OCI-LY3 (cell line): ENCODE measurements at regions not wholly inside any gene's neighbourhood (a gene's known extent, or its start where the extent isn't known, plus 50 kb on each side); places are given as distances from the start of the nearest gene placed in this dataset.

Experiments used
- H2AFZ ChIP-seq: fragments of 200-600, 300-600 bp; shearing (Covaris generic); 2 replicates; pipeline ENCODE4 v1.6.0; 2014; ENCODE audit warnings: antibody characterized with exemption, low read depth, low read length
- H3K27ac ChIP-seq: fragments of 200-600, 300-600 bp; sonication (generic); 2 replicates; pipeline ENCODE4 v1.5.1; 2014; ENCODE audit warnings: mild to moderate bottlenecking, low read length, moderate library complexity, mixed read lengths
- H3K27me3 ChIP-seq: fragments of 200-600, 300-600 bp; sonication (generic); 2 replicates; pipeline ENCODE4 v1.6.1; 2014; ENCODE audit warnings: low read depth, low read length, mixed read lengths
- H3K36me3 ChIP-seq: fragments of 200-600, 300-600 bp; sonication (generic); replicated peaks from 2 replicates; pipeline ENCODE3; 2014; ENCODE audit warnings: low read depth, low read length, mixed read lengths
- H3K4me1 ChIP-seq: fragments of 300-600, 200-600 bp; sonication (generic); 2 replicates; pipeline ENCODE4 v1.6.1; 2014; ENCODE audit warnings: low read length, mixed read lengths
- H3K4me2 ChIP-seq: fragments of 200-600, 300-600 bp; sonication (generic); 2 replicates; pipeline ENCODE4 v1.6.1; 2014; ENCODE audit warnings: low read length, mixed read lengths
- H3K4me3 ChIP-seq: fragments of 300-600, 200-600 bp; sonication (generic); 2 replicates; pipeline ENCODE4 v1.5.1; 2014; ENCODE audit warnings: antibody characterized with exemption, mild to moderate bottlenecking, low read length, moderate library complexity
- H3K79me2 ChIP-seq: fragments of 300-600, 200-600 bp; shearing (Covaris generic); 2 replicates; pipeline ENCODE4 v1.6.1; 2014; ENCODE audit warnings: mild to moderate bottlenecking, low read length, mixed read lengths
- H3K9ac ChIP-seq: fragments of 300-600, 200-600 bp; shearing (Covaris generic); 2 replicates; pipeline ENCODE4 v1.6.0; 2014; ENCODE audit warnings: mild to moderate bottlenecking, low read length, moderate library complexity
- H3K9me3 ChIP-seq: fragments of 200-600, 300-600 bp; shearing (Covaris generic); 2 replicates; pipeline ENCODE4 v1.6.1; 2014; ENCODE audit warnings: low read length, mixed read lengths; ENCODE audit not compliant: insufficient read depth
- H4K20me1 ChIP-seq: fragments of 200-600, 300-600 bp; sonication (generic); 2 replicates; pipeline ENCODE4 v1.6.1; 2016; ENCODE audit warnings: low read length, mixed read lengths; ENCODE audit not compliant: insufficient read depth
- CTCF ChIP-seq: fragments of 200-600, 300-600 bp; sonication (generic); IDR thresholded peaks from 2 replicates; pipeline ENCODE4 v1.5.1; 2014; ENCODE audit warnings: antibody characterized with exemption, low read length, low read depth
- EZH2phosphoT487 ChIP-seq: fragments of 200-600 bp; shearing (Covaris generic); IDR thresholded peaks from 2 replicates; pipeline ENCODE4 v1.6.1; 2018; ENCODE audit warnings: antibody characterized with exemption, mixed run types, low read depth

GRCh38 chr5:74452856-74453255, 187.7 kb downstream of the ENC1 start:
- no peaks in the 10 kb centered on the region for H3K36me3 ChIP-seq
- no peak for TF ChIP-seq EZH2phosphoT487
- TF ChIP-seq CTCF: no peak
- no peak overlapping the region for H3K27ac ChIP-seq
- H3K27me3 ChIP-seq: no peaks in the 10 kb centered on the region
- H4K20me1 ChIP-seq: no peaks in the 10 kb centered on the region
- H3K79me2 ChIP-seq: no peaks in the 10 kb centered on the region
- no peaks in the 10 kb centered on the region for H3K9me3 ChIP-seq
- H3K4me3 ChIP-seq: no peak overlapping the region
- peak overlapping the region; percentile 37; the same call in 1 of the 2 replicates for H3K4me2 ChIP-seq
- no peak overlapping the region for H2AFZ ChIP-seq
- H3K4me1 ChIP-seq: peaks cover 9% of the 10 kb centered on the region
- no peak overlapping the region for H3K9ac ChIP-seq

DNA sequence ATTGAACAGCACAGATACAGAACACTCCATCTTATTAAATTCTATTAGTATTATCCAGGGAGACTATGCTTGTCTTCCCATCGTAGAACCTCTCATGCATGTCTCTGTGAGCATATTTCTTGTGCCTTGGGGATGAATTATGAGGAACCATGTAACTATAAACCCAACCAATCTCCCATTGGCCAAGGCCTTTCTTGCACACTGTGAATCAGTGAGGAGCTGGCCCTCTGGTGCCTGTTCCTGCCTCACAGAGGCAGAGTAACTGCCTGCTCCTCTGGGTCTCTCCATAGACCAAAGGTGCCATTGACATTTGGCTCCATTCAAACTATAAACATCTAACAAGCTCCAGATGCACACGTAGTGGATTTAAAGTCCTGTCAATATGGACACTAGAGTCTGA, 190.4 kb downstream of the ENC1 start:
- H3K27me3 ChIP-seq: no peaks in the 10 kb centered on the region
- no peak overlapping the region for H3K4me3 ChIP-seq
- no peak overlapping the region for H3K4me2 ChIP-seq
- H2AFZ ChIP-seq: no peak overlapping the region
- H3K79me2 ChIP-seq: no peaks in the 10 kb centered on the region
- peaks cover 9% of the 10 kb centered on the region for H3K4me1 ChIP-seq
- H3K27ac ChIP-seq: no peak overlapping the region
- no peaks in the 10 kb centered on the region for H4K20me1 ChIP-seq
- no peak overlapping the region for H3K9ac ChIP-seq
- H3K9me3 ChIP-seq: no peaks in the 10 kb centered on the region
- no peak for TF ChIP-seq CTCF
- TF ChIP-seq EZH2phosphoT487: no peak
- no peaks in the 10 kb centered on the region for H3K36me3 ChIP-seq

DNA sequence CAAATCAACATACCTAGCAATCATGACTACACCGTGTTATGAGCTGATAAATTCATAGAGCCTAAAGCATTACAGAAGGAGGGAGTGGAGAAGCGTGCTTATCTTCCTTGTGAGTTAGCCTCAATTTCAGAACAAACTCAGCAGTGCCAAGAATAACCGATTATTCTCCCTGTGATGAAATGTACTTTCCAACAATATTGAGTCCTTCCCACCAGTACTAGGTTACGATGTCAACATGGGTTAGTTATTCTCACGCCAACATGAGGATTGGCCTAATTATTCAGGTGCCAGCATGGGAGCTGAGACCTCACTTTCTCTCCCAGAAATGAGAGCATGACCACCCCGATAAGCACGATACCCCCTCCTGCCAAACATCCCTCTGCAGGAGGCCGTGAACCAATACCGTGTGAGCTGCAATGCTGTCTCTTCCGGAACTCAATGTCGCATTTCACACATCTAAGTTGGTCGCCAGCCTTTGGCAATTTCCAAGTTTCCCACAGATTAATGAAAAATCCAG, 193.7 kb downstream of the ENC1 start:
- no peak overlapping the region for H3K4me3 ChIP-seq
- H3K4me2 ChIP-seq: no peak overlapping the region
- no peak overlapping the region for H2AFZ ChIP-seq
- no peaks in the 10 kb centered on the region for H3K36me3 ChIP-seq
- TF ChIP-seq EZH2phosphoT487: no peak
- TF ChIP-seq CTCF: no peak
- no peak overlapping the region for H3K9ac ChIP-seq
- H4K20me1 ChIP-seq: no peaks in the 10 kb centered on the region
- no peak overlapping the region for H3K27ac ChIP-seq
- H3K79me2 ChIP-seq: no peaks in the 10 kb centered on the region
- no peaks in the 10 kb centered on the region for H3K27me3 ChIP-seq
- no peaks in the 10 kb centered on the region for H3K9me3 ChIP-seq
- H3K4me1 ChIP-seq: no peaks in the 10 kb centered on the region

- Histone ChIP-seq H3K27ac (no peak overlapping the region), H3K79me2 (no peaks in the 10 kb centered on the region), H3K9me3 (no peaks in the 10 kb centered on the region), H3K36me3 (no peaks in the 10 kb centered on the region), H4K20me1 (no peaks in the 10 kb centered on the region), H3K4me2 (no peak overlapping the region), H3K9ac (no peak overlapping the region), H3K4me3 (no peak overlapping the region), H3K27me3 (no peaks in the 10 kb centered on the region), H3K4me1 (no peaks in the 10 kb centered on the region), H2AFZ (no peak overlapping the region)
- no peak for TF ChIP-seq CTCF
- TF ChIP-seq EZH2phosphoT487: no peak
Measured at GRCh38 chr5:74442466-74442865, 198.1 kb downstream of the ENC1 start.
